ENCODE measurements at regions not wholly inside any gene's neighbourhood (a gene's known extent, or its start where the extent isn't known, plus 50 kb on each side); places are given as distances from the start of the nearest gene placed in this dataset.
"Not testable (repeated sequence)": the region's sequence is repeated elsewhere in the genome, so short reads cannot be mapped to it uniquely, and the experiment has no call there.

DNA sequence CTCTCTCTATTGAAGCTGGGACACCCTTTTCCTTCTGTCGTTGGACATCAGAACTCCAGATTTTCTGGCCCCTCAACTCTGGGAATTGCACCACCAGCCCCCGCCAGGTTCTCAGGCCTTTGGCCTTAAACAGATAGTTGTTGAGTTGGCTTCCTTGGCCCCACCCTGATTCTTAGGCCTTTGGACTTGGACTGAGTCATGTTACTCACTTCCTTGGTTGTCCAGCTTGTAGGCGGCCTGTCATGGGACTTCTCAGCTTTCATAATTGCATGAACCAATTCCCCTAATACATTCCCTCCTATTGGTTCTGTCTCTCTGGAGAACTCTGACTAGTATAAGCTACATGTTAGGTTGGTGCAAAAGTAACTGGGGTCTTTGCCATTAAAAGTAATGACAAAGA, 195.7 kb downstream of the GPAT3 start:
- Histone ChIP-seq H4K20me1 (ENCODE audit: low read depth, low read length) (no peaks in the 10 kb centered on the region), H3K9ac (ENCODE audit: low read length) (no peak overlapping the region), H3K79me2 (ENCODE audit: insufficient read depth, low read length) (no peaks in the 10 kb centered on the region), H3K4me3 (ENCODE audit: insufficient read depth, low read length, poor library complexity, severe bottlenecking) (no peak overlapping the region), H2AFZ (ENCODE audit: low read depth, low read length, severe bottlenecking) (no peak overlapping the region), H3K36me3 (ENCODE audit: low read length) (no peaks in the 10 kb centered on the region), H3K27me3 (ENCODE audit: low read length) (no peaks in the 10 kb centered on the region), H3K27ac (ENCODE audit: low read depth, low read length) (no peak overlapping the region), H3F3A (ENCODE audit: insufficient read depth) (no peaks in the 10 kb centered on the region), H3K9me2 (replicated peaks; ENCODE audit: insufficient read depth, low read length) (no peaks in the 10 kb centered on the region), H3K4me2 (ENCODE audit: low read depth, low read length, poor library complexity, severe bottlenecking) (no peak overlapping the region), H3K9me3 (ENCODE audit: insufficient read depth, low read length) (no peaks in the 10 kb centered on the region)
- no peak for TF ChIP-seq EZH2phosphoT487 (conservative IDR thresholded peaks at IDR 0.05; ENCODE audit: low read length)
- TF ChIP-seq, protein P1, sequence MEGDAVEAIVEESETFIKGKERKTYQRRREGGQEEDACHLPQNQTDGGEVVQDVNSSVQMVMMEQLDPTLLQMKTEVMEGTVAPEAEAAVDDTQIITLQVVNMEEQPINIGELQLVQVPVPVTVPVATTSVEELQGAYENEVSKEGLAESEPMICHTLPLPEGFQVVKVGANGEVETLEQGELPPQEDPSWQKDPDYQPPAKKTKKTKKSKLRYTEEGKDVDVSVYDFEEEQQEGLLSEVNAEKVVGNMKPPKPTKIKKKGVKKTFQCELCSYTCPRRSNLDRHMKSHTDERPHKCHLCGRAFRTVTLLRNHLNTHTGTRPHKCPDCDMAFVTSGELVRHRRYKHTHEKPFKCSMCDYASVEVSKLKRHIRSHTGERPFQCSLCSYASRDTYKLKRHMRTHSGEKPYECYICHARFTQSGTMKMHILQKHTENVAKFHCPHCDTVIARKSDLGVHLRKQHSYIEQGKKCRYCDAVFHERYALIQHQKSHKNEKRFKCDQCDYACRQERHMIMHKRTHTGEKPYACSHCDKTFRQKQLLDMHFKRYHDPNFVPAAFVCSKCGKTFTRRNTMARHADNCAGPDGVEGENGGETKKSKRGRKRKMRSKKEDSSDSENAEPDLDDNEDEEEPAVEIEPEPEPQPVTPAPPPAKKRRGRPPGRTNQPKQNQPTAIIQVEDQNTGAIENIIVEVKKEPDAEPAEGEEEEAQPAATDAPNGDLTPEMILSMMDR (IDR thresholded peaks at IDR 0.05; ENCODE audit: insufficient read depth, low read length, poor library complexity, severe bottlenecking), result no peak

- not testable (repeated sequence) for H3K27ac ChIP-seq (ENCODE audit: low read depth, low read length); H3K9ac ChIP-seq (ENCODE audit: low read length); H3K9me2 ChIP-seq (replicated peaks; ENCODE audit: insufficient read depth, low read length); H3K79me2 ChIP-seq (ENCODE audit: insufficient read depth, low read length); H3K4me3 ChIP-seq (ENCODE audit: insufficient read depth, low read length, poor library complexity, severe bottlenecking); H4K20me1 ChIP-seq (ENCODE audit: low read depth, low read length); H3K36me3 ChIP-seq (ENCODE audit: low read length); H2AFZ ChIP-seq (ENCODE audit: low read depth, low read length, severe bottlenecking); H3F3A ChIP-seq (ENCODE audit: insufficient read depth); H3K4me2 ChIP-seq (ENCODE audit: low read depth, low read length, poor library complexity, severe bottlenecking); H3K9me3 ChIP-seq (ENCODE audit: insufficient read depth, low read length); H3K27me3 ChIP-seq (ENCODE audit: low read length)
Observed at GRCh38 chr4:83730958-83731357, 195.1 kb downstream of the GPAT3 start.

DNA sequence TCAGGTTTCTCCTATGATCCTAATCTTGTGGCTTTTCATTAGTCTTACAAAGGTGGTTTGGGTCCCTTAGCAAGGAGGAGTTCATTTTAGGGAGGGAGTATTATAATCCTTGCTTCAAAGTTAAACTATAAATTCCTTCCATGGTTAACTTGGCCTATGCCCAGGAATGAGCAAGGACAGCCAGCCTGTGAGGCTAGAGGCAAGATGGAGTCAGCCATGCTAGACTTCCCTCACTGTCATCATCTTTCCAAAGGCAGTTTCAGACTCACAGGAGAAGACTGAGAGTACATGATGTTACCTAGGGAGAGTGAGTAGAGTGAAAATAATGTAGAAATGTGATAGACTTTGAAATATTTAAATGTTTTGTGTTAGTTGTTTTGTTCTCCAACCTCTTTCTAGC, 192.3 kb downstream of the GPAT3 start:
- Histone ChIP-seq H4K20me1 (ENCODE audit: low read depth, low read length) (no peaks in the 10 kb centered on the region), H3K9me2 (replicated peaks; ENCODE audit: insufficient read depth, low read length) (no peaks in the 10 kb centered on the region), H3K9ac (ENCODE audit: low read length) (no peak overlapping the region), H3K27me3 (ENCODE audit: low read length) (no peaks in the 10 kb centered on the region), H2AFZ (ENCODE audit: low read depth, low read length, severe bottlenecking) (no peak overlapping the region), H3K79me2 (ENCODE audit: insufficient read depth, low read length) (no peaks in the 10 kb centered on the region), H3K27ac (ENCODE audit: low read depth, low read length) (no peak overlapping the region), H3K36me3 (ENCODE audit: low read length) (no peaks in the 10 kb centered on the region), H3K9me3 (ENCODE audit: insufficient read depth, low read length) (no peaks in the 10 kb centered on the region), H3K4me2 (ENCODE audit: low read depth, low read length, poor library complexity, severe bottlenecking) (no peak overlapping the region), H3F3A (ENCODE audit: insufficient read depth) (no peaks in the 10 kb centered on the region), H3K4me3 (ENCODE audit: insufficient read depth, low read length, poor library complexity, severe bottlenecking) (no peak overlapping the region)
- no peak for TF ChIP-seq EZH2phosphoT487 (conservative IDR thresholded peaks at IDR 0.05; ENCODE audit: low read length)
- TF ChIP-seq, protein P1 (IDR thresholded peaks at IDR 0.05; ENCODE audit: insufficient read depth, low read length, poor library complexity, severe bottlenecking), result no peak

- no peak overlapping the region for H3K4me2 ChIP-seq (ENCODE audit: low read depth, low read length, poor library complexity, severe bottlenecking)
Observed at GRCh38 chr4:83725336-83726085, 189.6 kb downstream of the GPAT3 start.

More at GRCh38 chr4:83725336-83726085, 189.6 kb downstream of the GPAT3 start:
- Histone ChIP-seq H4K20me1 (ENCODE audit: low read depth, low read length) (no peaks in the 10 kb centered on the region), H3F3A (ENCODE audit: insufficient read depth) (no peaks in the 10 kb centered on the region), H3K4me3 (ENCODE audit: insufficient read depth, low read length, poor library complexity, severe bottlenecking) (no peak overlapping the region), H3K27ac (ENCODE audit: low read depth, low read length) (no peak overlapping the region), H3K9ac (ENCODE audit: low read length) (no peak overlapping the region), H3K9me3 (ENCODE audit: insufficient read depth, low read length) (no peaks in the 10 kb centered on the region), H3K27me3 (ENCODE audit: low read length) (no peaks in the 10 kb centered on the region), H3K79me2 (ENCODE audit: insufficient read depth, low read length) (no peaks in the 10 kb centered on the region), H2AFZ (ENCODE audit: low read depth, low read length, severe bottlenecking) (no peak overlapping the region), H3K9me2 (replicated peaks; ENCODE audit: insufficient read depth, low read length) (no peaks in the 10 kb centered on the region), H3K36me3 (ENCODE audit: low read length) (no peaks in the 10 kb centered on the region)
- TF ChIP-seq EZH2phosphoT487 (conservative IDR thresholded peaks at IDR 0.05; ENCODE audit: low read length), result no peak
- TF ChIP-seq, protein P1 (IDR thresholded peaks at IDR 0.05; ENCODE audit: insufficient read depth, low read length, poor library complexity, severe bottlenecking), result no peak

All from SU-DHL-6 (cell line).